B cell (primary cell): ENCODE measurements at regions not wholly inside any gene's neighbourhood (a gene's known extent, or its start where the extent isn't known, plus 50 kb on each side); places are given as distances from the start of the nearest gene placed in this dataset.

Experiments
- ATAC-seq: fragments of 200-7000 bp; cut with Tn5 transposase; one replicate; pipeline ENCODE4 v1.10.0; 2021; ENCODE audit warnings: low read depth, mild to moderate bottlenecking, moderate number of reproducible peaks, moderate library complexity
- CTCF ChIA-PET: fragments of 350-600 bp; sonication (Branson Sonifier 250); formaldehyde crosslinking; loops from one replicate; lab custom pipeline; 2021; ENCODE audit warnings: antibody characterized with exemption, inconsistent platforms; lab: Charles Lee
- POLR2A ChIA-PET: fragments of 350-600 bp; sonication (Branson Sonifier 250); formaldehyde crosslinking; loops from one replicate; lab custom pipeline; 2021; ENCODE audit warnings: antibody characterized with exemption; lab: Charles Lee
- DNase-seq: peaks from one replicate; pipeline ENCODE4 v3.0.0; 2013
- H2AFZ ChIP-seq: 2 replicates; pipeline ENCODE4 v1.6.1; 2012; ENCODE audit warnings: mild to moderate bottlenecking, low read depth, low read length; ENCODE audit not compliant: insufficient read depth, poor library complexity, severe bottlenecking
- H3K27ac ChIP-seq, 2 donors: 1 replicate in 1 of 2; 2 replicates in 1 of 2; pipeline ENCODE4 v1.5.1; 2012 to 2013; ENCODE audit warnings: low read length in 2 of 2, mild to moderate bottlenecking in 2 of 2, moderate library complexity in 1 of 2
- H3K27me3 ChIP-seq, 4 experiments: fragments of 200-600 bp in 1 of 4; sonication (generic) in 1 of 4; replicated peaks in 1 of 4; 1 replicate in 2 of 4; 2 replicates in 2 of 4; pipeline versions ENCODE4 v1.6.1 to v1.7.0; 2013 to 2016; ENCODE audit warnings: low read length in 3 of 4, mild to moderate bottlenecking in 2 of 4, mixed read lengths in 1 of 4, moderate library complexity in 1 of 4; ENCODE audit not compliant: insufficient read depth in 4 of 4, control insufficient read depth in 3 of 4; ENCODE audit errors: control extremely low read depth in 1 of 4
- H3K36me3 ChIP-seq, 2 experiments: replicated peaks in 1 of 2; 1 replicate in 1 of 2; 2 replicates in 1 of 2; pipeline versions ENCODE4 v1.6.1 to v1.7.1; 2013; ENCODE audit warnings: low read length in 1 of 2; ENCODE audit not compliant: insufficient read depth in 2 of 2, control insufficient read depth in 1 of 2; ENCODE audit errors: control extremely low read depth in 1 of 2, extremely low read depth in 1 of 2
- H3K4me1 ChIP-seq, 2 donors: fragments of 200-600 bp in 1 of 2; sonication (generic) in 1 of 2; 1 replicate in 1 of 2; 2 replicates in 1 of 2; pipeline versions ENCODE4 v1.5.1 to v1.6.1; 2013 to 2017; ENCODE audit warnings: low read length in 2 of 2; ENCODE audit not compliant: control insufficient read depth in 2 of 2, insufficient read depth in 2 of 2
- H3K4me2 ChIP-seq: replicated peaks from 2 replicates; pipeline ENCODE3; 2012; ENCODE audit warnings: mild to moderate bottlenecking, low read depth, low read length; ENCODE audit not compliant: poor library complexity, severe bottlenecking
- H3K4me3 ChIP-seq, 5 experiments: fragments of 200-600 bp in 1 of 5; sonication (generic) in 1 of 5; 1 replicate in 3 of 5; 2 replicates in 2 of 5; pipeline versions ENCODE4 v1.5.1 to v1.7.0; 2011 to 2016; ENCODE audit warnings: low read length in 4 of 5, mild to moderate bottlenecking in 4 of 5, low read depth in 2 of 5, control low read depth in 1 of 5, moderate library complexity in 1 of 5; ENCODE audit not compliant: insufficient read depth in 1 of 5; ENCODE audit errors: control extremely low read depth in 1 of 5, extremely low read depth in 1 of 5
- H3K79me2 ChIP-seq: fragments of 200-600 bp; sonication (generic); one replicate; pipeline ENCODE4 v1.6.0; 2016; ENCODE audit warnings: low read length; ENCODE audit not compliant: control insufficient read depth, insufficient read depth
- H3K9ac ChIP-seq: fragments of 200-600 bp; sonication (generic); 2 replicates; pipeline ENCODE4 v1.6.1; 2017; ENCODE audit warnings: mild to moderate bottlenecking, low read length, moderate library complexity
- H3K9me3 ChIP-seq, 3 donors: one replicate each; pipeline versions ENCODE4 v1.6.1 to v1.7.1; 2013; ENCODE audit warnings: low read length in 2 of 3; ENCODE audit not compliant: control insufficient read depth in 2 of 3, insufficient read depth in 1 of 3; ENCODE audit errors: control extremely low read depth in 1 of 3
- H4K20me1 ChIP-seq: 2 replicates; pipeline ENCODE4 v1.6.0; 2012; ENCODE audit warnings: mild to moderate bottlenecking, low read length; ENCODE audit not compliant: insufficient read depth, control insufficient read depth, poor library complexity, severe bottlenecking
- H3K27ac Mint-ChIP-seq: one replicate; pipeline ENCODE4 v1.8.0; 2021; ENCODE audit warnings: mixed read lengths
- H3K27me3 Mint-ChIP-seq: one replicate; pipeline ENCODE4 v1.8.0; 2021; ENCODE audit warnings: mixed read lengths
- H3K4me1 Mint-ChIP-seq: one replicate; pipeline ENCODE4 v1.8.0; 2021; ENCODE audit warnings: mixed read lengths
- H3K4me3 Mint-ChIP-seq: one replicate; pipeline ENCODE4 v1.8.0; 2021; ENCODE audit warnings: mixed read lengths
- H3K9me3 Mint-ChIP-seq: one replicate; pipeline ENCODE4 v1.8.0; 2022; ENCODE audit warnings: mixed read lengths; ENCODE audit not compliant: insufficient read depth
- EZH2 ChIP-seq: IDR thresholded peaks from 2 replicates; pipeline ENCODE4 v1.6.1; 2012; ENCODE audit warnings: borderline replicate concordance, low read depth, mild to moderate bottlenecking, moderate library complexity, low read length; ENCODE audit not compliant: insufficient read depth, poor library complexity, severe bottlenecking
- WGBS: methylation state at CpG from one replicate; pipeline ENCODE4 v1.1.5; 2013; ENCODE audit warnings: missing lambda C conversion rate; ENCODE audit not compliant: insufficient coverage; 5-methylcytosine and 5-hydroxymethylcytosine counted together
- intact Hi-C: fragments of 100-400 bp; cut with micrococcal nuclease; formaldehyde crosslinking; loops from one replicate; pipeline ENCODE4 v1.10.0; 2022
- TF ChIP-seq, protein P1 (sequence below): fragments of 200-600 bp; IDR thresholded peaks from one replicate; pipeline ENCODE4 v1.8.0; 2022; ENCODE audit warnings: antibody characterized with exemption, mild to moderate bottlenecking

DNA sequence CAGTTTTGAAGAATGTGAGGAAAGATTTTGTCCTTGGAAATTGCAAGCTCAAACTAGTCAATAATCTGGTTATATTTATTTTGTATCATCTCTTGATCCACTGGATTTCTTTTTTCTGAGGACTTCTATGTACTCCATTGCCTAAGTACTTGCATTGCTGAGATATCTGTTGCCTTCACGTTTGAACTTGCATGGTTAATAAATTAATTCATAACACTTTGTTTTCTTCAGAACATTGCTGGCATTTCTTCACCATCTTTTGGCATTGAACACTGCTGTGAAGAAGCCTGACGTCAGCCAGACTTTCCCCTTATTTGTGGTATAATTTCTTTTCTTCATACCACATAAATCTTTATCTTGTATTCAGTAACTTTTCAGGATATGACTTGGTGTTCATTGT lies 246.0 kb upstream of the KIF2A start:
- H3K27me3 Mint-ChIP-seq = peaks cover 4% of the 10 kb centered on the region
- POLR2A ChIA-PET = no interaction called here
- Histone ChIP-seq H3K36me3 (no peaks in the 10 kb centered on the region), H3K79me2 (no peaks in the 10 kb centered on the region), H4K20me1 (no peaks in the 10 kb centered on the region), H3K4me2 (no peak overlapping the region), H3K27me3 (no peaks in the 10 kb centered on the region), H3K9me3 (no peaks in the 10 kb centered on the region), H2AFZ (no peak overlapping the region), H3K9ac (no peak overlapping the region), H3K4me3 (no peak overlapping the region), H3K27ac (no peak overlapping the region), H3K4me1 (no peaks in the 10 kb centered on the region)
- no CpG with 5 or more reads among the region's 2 CpGs for WGBS
- no peak for TF ChIP-seq EZH2
- TF ChIP-seq, protein P1, sequence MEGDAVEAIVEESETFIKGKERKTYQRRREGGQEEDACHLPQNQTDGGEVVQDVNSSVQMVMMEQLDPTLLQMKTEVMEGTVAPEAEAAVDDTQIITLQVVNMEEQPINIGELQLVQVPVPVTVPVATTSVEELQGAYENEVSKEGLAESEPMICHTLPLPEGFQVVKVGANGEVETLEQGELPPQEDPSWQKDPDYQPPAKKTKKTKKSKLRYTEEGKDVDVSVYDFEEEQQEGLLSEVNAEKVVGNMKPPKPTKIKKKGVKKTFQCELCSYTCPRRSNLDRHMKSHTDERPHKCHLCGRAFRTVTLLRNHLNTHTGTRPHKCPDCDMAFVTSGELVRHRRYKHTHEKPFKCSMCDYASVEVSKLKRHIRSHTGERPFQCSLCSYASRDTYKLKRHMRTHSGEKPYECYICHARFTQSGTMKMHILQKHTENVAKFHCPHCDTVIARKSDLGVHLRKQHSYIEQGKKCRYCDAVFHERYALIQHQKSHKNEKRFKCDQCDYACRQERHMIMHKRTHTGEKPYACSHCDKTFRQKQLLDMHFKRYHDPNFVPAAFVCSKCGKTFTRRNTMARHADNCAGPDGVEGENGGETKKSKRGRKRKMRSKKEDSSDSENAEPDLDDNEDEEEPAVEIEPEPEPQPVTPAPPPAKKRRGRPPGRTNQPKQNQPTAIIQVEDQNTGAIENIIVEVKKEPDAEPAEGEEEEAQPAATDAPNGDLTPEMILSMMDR = no peak
- no peak for DNase-seq
- H3K4me3 Mint-ChIP-seq = no peak overlapping the region
- H3K9me3 Mint-ChIP-seq = no peaks in the 10 kb centered on the region
- no peak overlapping the region for H3K27ac Mint-ChIP-seq
- intact Hi-C loops = no loop called here
- ATAC-seq = no peak
- CTCF ChIA-PET = no interaction called here
- no peaks in the 10 kb centered on the region for H3K4me1 Mint-ChIP-seq

DNA sequence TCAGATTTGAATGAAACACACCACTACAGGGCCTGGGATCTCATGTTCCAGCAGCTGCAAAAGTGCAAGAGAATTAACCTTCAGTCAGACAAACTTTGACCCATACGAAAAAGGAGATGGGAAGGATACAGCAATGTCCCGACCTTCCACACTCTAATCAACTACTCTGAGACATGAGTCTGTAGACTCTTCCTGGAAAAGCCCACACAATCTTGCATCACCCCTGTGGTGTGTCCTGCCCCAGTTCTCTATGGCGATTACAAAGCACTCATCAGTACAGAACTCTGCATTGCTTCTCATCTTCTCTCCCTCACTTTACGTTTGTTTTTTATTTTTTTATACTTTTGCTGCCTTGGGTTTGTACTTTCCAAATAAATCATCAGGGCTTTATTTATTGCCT lies 241.0 kb upstream of the KIF2A start:
- no peak for DNase-seq
- peaks cover 7% of the 10 kb centered on the region for H3K27me3 Mint-ChIP-seq
- no peaks in the 10 kb centered on the region for H3K9me3 Mint-ChIP-seq
- no peaks in the 10 kb centered on the region for H4K20me1 ChIP-seq
- no peak overlapping the region for H2AFZ ChIP-seq
- no peak overlapping the region for H3K9ac ChIP-seq
- H3K79me2 ChIP-seq = no peaks in the 10 kb centered on the region
- intact Hi-C loops = no loop called here
- no peak for ATAC-seq
- no peak overlapping the region for H3K4me3 ChIP-seq
- H3K36me3 ChIP-seq = no peaks in the 10 kb centered on the region
- TF ChIP-seq EZH2 = no peak
- TF ChIP-seq, protein P1 = no peak
- POLR2A ChIA-PET = no interaction called here
- H3K4me2 ChIP-seq = no peak overlapping the region
- H3K4me3 Mint-ChIP-seq = no peak overlapping the region
- H3K27me3 ChIP-seq = no peaks in the 10 kb centered on the region
- H3K27ac ChIP-seq = no peak overlapping the region
- no peaks in the 10 kb centered on the region for H3K4me1 ChIP-seq
- 84% methylated on average over 2 of the region's 4 CpGs for WGBS
- CTCF ChIA-PET = no interaction called here
- H3K27ac Mint-ChIP-seq = no peak overlapping the region
- H3K4me1 Mint-ChIP-seq = no peaks in the 10 kb centered on the region
- H3K9me3 ChIP-seq = no peaks in the 10 kb centered on the region
